ENCODE measurements at regions not wholly inside any gene's neighbourhood (a gene's known extent, or its start where the extent isn't known, plus 50 kb on each side); places are given as distances from the start of the nearest gene placed in this dataset.

DNA sequence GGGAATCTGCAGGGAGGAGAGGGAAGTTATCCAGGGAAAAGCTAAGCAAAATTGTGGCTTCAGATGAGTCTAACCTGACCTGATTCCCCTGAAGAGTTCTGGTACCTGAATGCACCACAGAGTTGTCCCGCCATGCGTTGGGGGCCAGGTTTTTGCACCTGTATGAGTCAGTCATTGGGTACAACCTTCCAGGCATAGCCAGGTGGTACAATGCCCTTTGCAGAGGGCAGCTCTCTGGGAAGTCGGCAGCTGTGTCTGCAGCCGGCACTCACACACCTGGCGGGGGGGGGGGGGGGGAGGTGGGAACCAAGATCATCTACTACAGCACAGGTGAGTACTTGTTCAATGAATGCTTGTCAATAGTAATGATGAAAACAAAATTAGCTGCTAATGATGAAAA, 52.5 kb upstream of the GTF3A start:
- no peak overlapping the region for H3K27ac Mint-ChIP-seq (ENCODE audit: low read depth, unreplicated experiment)
- peaks cover 10% of the 10 kb centered on the region for H3K27me3 Mint-ChIP-seq (ENCODE audit: insufficient read depth, unreplicated experiment)
- TF ChIP-seq, protein P1, sequence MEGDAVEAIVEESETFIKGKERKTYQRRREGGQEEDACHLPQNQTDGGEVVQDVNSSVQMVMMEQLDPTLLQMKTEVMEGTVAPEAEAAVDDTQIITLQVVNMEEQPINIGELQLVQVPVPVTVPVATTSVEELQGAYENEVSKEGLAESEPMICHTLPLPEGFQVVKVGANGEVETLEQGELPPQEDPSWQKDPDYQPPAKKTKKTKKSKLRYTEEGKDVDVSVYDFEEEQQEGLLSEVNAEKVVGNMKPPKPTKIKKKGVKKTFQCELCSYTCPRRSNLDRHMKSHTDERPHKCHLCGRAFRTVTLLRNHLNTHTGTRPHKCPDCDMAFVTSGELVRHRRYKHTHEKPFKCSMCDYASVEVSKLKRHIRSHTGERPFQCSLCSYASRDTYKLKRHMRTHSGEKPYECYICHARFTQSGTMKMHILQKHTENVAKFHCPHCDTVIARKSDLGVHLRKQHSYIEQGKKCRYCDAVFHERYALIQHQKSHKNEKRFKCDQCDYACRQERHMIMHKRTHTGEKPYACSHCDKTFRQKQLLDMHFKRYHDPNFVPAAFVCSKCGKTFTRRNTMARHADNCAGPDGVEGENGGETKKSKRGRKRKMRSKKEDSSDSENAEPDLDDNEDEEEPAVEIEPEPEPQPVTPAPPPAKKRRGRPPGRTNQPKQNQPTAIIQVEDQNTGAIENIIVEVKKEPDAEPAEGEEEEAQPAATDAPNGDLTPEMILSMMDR (IDR thresholded peaks at IDR 0.05; ENCODE audit: unreplicated experiment) = no peak
- H3K9me3 Mint-ChIP-seq (ENCODE audit: unreplicated experiment) = no peaks in the 10 kb centered on the region
- H3K4me3 Mint-ChIP-seq (ENCODE audit: unreplicated experiment) = no peak overlapping the region
- intact Hi-C loops (cut with micrococcal nuclease) = loop anchor here (5.0 to 10.0 kb wide), 2 partner anchors 160 to 583 kb away; no protein-coding TSS in a partner anchor
- no TSS peak for BruUV-seq (replicated peaks)
- no peak for DNase-seq (ENCODE audit: unreplicated experiment)
- POLR2A ChIA-PET = no interaction called here
- H3K4me1 Mint-ChIP-seq (ENCODE audit: insufficient read depth, unreplicated experiment) = no peaks in the 10 kb centered on the region
- CTCF ChIA-PET = interaction anchor here (0.6 to 5.8 kb wide), 14 partner anchors 11 to 613 kb away, joined by 3 to 95 read pairs (median 4); partner anchors contain the start of gene GTF3A
- H3K36me3 Mint-ChIP-seq (ENCODE audit: insufficient read depth, unreplicated experiment) = peaks cover 6% of the 10 kb centered on the region

DNA sequence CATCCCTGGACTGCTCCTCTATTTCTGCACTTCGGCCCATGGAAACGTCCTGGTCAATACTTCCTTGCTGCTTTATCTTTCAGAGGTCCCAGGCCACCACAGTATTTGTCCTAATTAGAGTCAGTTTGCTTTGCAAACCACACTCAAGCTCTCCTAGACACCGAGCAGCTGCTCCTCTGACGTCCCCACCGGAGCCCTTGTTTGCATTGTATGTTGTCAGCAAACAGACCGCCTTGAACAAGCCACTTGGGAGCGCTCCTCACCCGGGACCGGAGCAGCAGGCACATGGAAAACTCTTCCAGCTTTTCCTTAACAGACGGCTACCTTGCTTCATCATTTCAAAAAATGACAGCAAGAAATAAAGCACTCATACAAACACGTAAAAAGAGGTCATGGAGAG, 51.5 kb upstream of the GTF3A start:
- Mint-ChIP-seq H3K9me3 (ENCODE audit: unreplicated experiment) (no peaks in the 10 kb centered on the region), H3K4me1 (ENCODE audit: insufficient read depth, unreplicated experiment) (no peaks in the 10 kb centered on the region), H3K4me3 (ENCODE audit: unreplicated experiment) (no peak overlapping the region), H3K27me3 (ENCODE audit: insufficient read depth, unreplicated experiment) (peaks cover 10% of the 10 kb centered on the region), H3K36me3 (ENCODE audit: insufficient read depth, unreplicated experiment) (peaks cover 6% of the 10 kb centered on the region), H3K27ac (ENCODE audit: low read depth, unreplicated experiment) (no peak overlapping the region)
- intact Hi-C loops (cut with micrococcal nuclease) = loop anchor here (5.0 to 10.0 kb wide), 2 partner anchors 159 to 582 kb away; no protein-coding TSS in a partner anchor
- TF ChIP-seq, protein P1 (IDR thresholded peaks at IDR 0.05; ENCODE audit: unreplicated experiment) = no peak
- POLR2A ChIA-PET = interaction anchor here (1.1 kb wide), 1 partner anchor 453 kb away, joined by 3 read pairs; no protein-coding TSS in a partner anchor
- CTCF ChIA-PET = interaction anchor here (1.0 to 5.8 kb wide), 12 partner anchors 12 to 612 kb away, joined by 3 to 95 read pairs (median 9); partner anchors contain the start of gene GTF3A
- no TSS peak for BruUV-seq (replicated peaks)
- DNase-seq (ENCODE audit: unreplicated experiment) = no peak

GRCh38 chr13:27374126-27374613, 50.2 kb upstream of the GTF3A start:
- intact Hi-C loops (cut with micrococcal nuclease) = loop anchor here (1.0 to 10.0 kb wide), 6 partner anchors 53 to 610 kb away; no protein-coding TSS in a partner anchor
- Mint-ChIP-seq H3K4me1 (ENCODE audit: insufficient read depth, unreplicated experiment) (no peaks in the 10 kb centered on the region), H3K27me3 (ENCODE audit: insufficient read depth, unreplicated experiment) (peaks cover 10% of the 10 kb centered on the region), H3K4me3 (ENCODE audit: unreplicated experiment) (no peak overlapping the region), H3K27ac (ENCODE audit: low read depth, unreplicated experiment) (no peak overlapping the region), H3K9me3 (ENCODE audit: unreplicated experiment) (no peaks in the 10 kb centered on the region), H3K36me3 (ENCODE audit: insufficient read depth, unreplicated experiment) (peaks cover 6% of the 10 kb centered on the region)
- no TSS peak for BruUV-seq (replicated peaks)
- CTCF ChIA-PET = interaction anchor here (0.6 to 5.8 kb wide), 29 partner anchors 9 to 1421 kb away, joined by 3 to 95 read pairs (median 3); partner anchors contain the start of genes CDX2 and GTF3A
- DNase-seq (ENCODE audit: unreplicated experiment) = no peak
- TF ChIP-seq, protein P1 (IDR thresholded peaks at IDR 0.05; ENCODE audit: unreplicated experiment) = no peak
- POLR2A ChIA-PET = interaction anchor here (0.5 to 1.1 kb wide), 2 partner anchors 126 to 452 kb away, joined by 3 read pairs; no protein-coding TSS in a partner anchor

All from MCF 10A (cell line).